Fibroblast of skin of back (primary cell): ENCODE measurements at regions not wholly inside any gene's neighbourhood (a gene's known extent, or its start where the extent isn't known, plus 50 kb on each side); places are given as distances from the start of the nearest gene placed in this dataset.

Experiments
- DNase-seq: peaks from one replicate; pipeline ENCODE4 v3.0.0-alpha.2; 2013

DNA sequence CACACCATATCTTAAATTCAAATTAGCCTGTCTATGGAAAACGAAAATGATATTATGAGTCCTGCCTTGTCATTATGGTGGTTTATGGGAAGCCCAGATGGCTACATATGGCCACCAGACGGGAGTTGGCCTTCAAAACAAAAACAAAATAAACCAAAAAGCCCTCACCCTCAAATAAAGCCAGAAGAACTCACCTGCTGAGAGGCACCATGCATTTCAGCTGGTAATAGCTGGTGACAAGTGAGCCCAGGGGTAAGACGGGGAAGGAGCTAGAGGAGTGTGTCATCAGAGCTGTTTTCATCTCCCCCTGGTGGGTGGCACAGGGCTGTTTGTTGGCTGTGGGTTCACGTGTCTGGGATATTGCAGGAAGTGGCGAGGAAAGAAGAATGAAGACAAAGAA, 152.9 kb downstream of the EFNB2 start:
- no peak for DNase-seq

DNA sequence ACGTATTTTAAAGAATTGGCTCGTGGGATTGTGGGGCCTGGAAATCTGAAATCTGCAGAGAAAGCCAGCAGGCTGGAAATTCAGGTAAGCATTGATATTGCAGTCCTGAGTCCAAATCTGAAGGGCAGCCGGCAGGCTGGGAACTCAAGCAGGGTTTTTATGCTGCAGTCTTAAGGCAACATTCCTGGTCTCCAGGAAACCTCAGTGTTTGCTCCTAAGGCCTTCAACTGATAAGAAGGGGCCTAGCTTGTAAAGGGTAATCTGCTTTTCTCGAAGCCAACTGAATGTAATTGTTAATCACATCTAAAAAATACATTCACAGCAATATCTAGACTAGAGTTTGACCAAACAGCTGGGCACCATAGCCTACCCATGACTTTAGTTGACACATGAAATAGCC, 154.4 kb downstream of the EFNB2 start:
- DNase-seq = peak; percentile 56

DNA sequence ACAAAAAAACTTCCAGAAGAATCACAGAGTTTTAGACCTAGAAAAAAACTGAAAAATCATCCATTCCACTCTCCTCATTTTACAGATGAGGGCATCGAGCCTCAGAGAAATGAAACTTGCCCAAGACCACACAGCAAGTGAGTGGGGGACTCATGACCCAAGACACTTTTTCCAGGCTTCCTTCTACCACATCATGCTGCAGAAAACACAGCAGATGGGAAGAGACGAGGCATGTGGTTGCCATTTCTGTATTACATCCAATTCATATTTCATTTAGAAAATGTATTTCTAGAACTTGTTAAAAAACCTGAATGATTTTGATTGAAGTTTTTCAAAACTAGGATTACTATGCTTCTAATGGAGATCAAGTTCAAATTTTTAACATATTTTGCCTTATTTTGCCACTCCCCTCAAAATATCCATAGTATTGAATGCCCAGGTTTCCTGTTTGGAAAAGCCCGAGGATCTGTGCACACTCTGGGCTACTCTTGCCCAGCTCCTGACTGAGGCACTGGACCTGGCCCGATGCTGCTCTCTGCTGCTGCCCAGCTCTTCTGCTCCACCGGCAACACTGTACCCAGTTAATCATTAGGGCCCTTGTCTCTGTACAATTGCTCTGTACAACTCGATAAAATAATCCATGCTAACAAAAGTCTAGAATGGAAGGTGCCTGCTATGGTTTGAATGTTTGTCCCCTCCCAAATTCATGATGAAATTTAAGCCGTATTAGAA, 157.4 kb downstream of the EFNB2 start:
- DNase-seq = no peak

DNA sequence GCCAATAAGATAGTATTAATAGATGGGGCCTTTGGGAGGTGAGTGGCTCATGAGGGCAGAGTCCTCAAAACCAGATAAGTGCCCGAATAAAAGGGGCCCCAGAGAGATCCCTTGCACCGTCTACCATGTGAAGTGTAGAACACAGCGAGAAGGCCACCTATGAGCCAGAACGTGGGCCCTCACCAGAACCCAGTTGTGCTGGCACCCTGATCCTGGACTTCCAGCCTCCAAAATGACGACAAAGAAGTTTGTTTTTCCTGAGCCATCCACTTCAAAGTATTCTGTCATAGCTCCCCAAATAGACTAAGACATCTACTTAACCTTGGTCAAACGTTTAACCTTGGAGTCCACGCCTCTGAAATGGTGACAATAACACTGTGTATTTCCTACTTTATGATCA, 158.1 kb downstream of the EFNB2 start:
- DNase-seq = no peak

DNA sequence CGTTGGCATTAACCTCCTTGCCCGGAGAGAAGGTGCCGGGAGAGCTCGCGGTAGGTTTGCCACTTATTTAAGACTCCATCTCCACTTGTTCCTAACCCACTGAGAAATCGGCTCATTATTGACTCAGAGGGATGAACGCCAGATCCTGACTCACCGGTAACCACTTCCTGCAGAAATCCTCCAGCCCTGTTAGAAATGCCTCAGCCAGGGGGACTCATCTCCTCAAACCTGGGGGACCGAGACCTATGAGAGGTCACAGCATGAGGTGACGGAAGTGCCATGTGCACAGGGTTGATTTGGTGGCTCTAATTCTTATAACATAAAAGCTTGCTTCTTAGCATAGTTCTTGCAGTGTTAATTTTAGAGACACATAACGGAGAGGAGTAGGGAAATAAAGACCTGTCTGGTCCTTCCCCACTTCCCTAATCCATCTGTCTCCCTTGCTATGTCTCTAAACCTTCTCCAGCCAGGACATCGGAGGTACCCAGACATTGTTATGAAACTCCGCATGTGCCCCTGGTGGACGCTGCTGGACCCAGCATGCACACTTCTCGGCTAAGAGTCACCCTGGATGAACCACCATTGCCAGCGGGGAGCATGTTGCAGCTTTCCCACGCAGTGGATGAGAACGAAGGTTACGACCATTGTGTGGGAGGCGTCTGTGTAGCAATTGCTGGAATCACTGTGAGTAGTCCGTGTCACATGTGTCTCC, 158.9 kb downstream of the EFNB2 start:
- peak; percentile 95 for DNase-seq

DNA sequence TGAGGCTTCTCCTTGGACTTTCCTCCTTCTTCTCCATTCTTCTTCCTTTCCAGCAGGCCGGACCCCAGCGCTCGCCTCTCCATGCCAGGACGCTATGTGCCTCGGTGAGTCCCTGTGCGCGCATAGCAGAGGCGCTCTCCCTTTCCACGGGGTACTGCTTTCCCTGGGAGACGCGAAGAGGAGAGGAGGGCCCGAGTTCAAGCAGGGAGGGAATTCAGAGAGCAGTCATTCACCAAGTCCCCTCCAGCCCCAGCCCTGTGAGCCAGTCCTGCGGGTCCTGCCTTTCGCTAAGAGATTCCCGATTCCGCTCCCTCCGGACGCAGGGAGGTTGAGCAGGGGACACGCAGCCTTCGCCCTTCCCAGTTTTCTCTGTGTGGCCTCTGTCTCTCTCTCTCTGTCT, 160.4 kb downstream of the EFNB2 start:
- DNase-seq = no peak

DNA sequence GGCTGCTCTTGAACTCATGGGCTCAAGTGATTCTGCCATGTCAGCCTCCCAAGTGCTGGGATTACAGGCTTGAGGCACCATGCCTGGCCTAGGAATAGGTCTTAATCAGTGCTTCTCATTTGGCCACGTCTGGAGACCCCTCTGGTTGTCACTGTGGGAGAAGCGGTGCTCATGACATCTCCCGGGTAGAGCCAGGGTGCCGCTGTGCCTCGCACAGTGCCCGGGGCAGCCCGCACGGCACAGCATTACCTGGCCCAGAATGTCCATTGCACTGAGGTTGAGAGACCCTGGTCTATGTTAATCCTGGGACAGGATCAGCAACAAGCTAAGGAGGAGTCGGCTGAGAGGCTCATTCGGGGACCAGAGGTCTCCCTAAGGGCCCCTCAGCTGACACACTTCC, 160.8 kb downstream of the EFNB2 start:
- DNase-seq = no peak

DNA sequence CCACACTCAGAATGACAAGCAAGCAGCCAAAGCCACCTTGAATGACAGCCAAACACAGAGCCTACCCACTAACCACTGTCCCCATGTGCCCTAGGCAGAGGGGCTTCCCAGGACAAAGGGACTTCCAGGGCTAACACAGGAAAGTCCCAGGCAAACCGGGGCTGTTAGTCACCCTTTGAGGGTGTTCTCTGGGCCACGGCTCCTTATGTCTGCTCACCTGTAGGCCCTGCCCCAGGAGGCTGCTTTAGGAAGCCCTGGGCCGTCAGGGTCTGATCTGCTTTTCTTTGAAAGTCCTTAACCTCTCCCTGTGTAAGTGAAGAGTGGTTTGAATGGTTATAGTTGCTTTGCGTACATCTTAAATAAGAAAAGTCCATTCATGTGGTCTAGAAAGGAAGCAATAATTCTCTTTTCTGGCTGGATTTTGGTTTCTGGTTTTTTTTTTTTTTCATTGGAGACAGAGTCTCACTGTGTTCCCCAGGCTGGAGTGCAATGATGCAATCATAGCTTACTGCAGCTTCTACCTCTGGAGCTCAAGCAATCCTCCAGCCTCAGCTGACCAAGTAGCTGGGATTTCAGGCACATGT, 161.4 kb downstream of the EFNB2 start:
- peak; percentile 54 for DNase-seq

DNA sequence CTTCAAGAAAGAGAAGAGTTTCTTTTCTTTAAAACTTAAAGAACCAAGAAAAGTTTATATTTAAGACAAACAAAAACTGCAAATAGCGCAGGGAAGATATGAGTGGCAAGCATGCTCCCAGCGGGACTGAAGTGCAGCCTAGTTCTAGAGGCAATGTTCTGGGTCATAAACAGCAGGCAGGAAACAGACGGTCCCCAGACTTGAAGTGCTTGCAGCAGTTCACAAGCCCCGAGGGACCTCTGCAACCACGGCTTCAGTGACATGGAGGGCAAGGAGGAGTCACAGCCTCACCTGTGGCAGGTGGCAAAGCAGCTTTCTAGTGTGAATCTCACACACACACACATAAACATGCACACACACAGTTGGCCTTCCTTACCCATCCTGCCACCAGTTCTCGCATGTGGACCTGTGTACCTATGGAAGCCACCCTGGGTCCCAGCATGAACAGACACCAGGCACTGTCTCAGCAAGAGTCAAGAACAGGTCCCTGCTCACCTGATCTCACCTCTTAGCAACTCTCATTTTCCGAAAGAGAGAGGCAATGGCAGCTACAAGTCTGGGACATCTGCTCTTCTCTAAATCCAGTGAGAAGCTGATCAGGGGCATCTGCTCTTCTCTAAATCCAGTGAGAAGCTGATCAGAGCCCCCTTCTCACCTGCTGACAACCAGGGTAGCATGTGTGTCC, 162.0 kb downstream of the EFNB2 start:
- DNase-seq = peak; percentile 53

DNA sequence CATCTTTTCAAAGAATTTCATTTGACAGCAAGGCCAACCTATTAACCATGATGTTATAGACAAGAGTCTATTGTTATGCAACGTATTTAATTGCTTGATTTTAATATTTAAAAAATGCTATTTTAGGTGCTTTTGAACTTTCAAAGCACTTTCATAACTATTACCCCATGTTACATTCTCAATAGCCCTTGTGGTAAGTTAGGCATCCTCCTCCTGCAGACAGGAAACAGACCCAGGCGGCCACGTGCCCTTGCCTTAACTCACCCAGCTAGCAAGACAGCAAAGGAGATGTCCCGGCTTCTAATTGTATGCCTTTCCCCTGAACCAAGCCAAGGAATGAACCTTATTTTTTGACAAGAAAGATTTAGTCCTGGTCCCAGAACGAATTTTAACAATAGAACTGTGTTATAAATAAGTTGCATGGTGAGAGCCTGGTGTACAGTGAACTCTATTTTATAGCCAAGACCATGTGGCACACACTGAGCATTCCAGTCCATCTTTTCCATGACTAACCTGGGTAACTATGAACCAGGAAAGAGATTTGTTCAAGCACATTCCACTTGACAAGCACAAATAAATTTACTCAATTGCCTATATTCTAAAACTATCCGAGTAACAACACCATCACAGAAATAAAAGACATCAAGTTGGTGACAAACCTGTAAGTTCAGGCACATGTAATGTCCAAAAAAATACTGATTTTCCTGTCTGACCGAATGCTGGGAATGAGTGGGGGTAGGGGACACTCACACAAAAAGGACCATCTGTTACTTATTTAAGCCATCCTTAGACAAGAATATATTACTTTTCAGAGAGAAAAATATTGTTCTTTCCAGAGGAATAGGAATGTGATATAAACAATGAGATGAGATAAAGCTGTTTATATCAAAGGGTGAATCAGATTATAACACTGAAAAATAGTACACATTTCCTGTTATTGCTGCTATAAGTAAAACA, 163.0 kb downstream of the EFNB2 start:
- DNase-seq = peak; percentile 88

DNA sequence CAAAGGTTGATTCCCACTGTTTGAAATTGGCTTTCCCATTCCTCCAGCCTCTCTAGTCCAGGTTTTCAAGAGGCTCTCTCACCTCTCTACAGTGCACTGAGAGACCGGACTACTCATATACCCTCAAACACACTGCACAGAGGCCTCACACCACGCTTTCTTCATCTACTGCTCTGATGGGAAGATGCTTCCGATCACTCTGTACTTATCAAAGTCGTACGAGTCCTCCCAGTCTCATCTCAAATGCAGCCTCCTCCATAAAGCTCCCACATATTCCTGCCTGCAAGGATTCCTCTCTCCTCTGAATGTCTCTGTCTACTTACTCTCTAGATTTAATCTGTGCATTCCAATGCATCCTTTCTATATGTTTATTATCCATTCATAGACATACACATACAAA, 164.4 kb downstream of the EFNB2 start:
- DNase-seq = no peak

DNA sequence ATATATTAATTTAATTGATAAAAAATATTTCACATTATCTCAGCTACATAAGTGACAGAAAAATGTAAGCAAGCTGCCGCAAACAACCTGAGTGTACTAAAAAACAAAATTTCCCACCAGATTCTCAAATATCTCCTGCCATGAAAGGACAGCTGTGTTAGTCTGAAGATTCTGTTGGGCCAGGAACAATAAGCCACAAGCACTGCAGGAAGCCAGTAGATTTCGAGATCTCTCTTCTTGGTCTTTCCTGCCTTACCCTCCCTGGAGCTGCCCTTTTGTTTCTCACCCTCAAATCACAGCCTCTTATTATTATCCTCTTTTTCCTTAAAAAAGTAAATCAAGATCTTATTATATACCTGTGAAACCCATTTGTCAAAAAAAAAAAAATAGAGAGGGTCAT, 165.6 kb downstream of the EFNB2 start:
- DNase-seq = no peak

DNA sequence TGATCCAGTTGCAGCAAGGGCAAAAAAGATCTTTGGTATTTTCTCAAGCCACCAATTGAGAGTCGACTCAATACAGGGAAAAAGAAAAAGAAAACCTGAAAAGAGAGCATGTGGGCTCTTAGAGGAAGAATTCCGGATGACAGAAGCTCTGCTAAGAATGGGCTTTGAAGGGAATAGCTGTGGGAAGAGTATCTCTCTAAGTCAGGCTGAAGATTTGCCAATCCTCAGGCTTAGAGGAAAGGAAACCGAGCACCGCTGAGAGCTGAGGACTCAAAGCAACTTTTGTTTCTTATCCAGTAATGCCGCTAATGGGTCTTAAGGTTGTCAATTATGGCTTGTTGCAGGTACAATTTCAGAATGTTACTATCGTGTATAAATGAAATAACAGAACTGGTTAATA, 166.4 kb downstream of the EFNB2 start:
- no peak for DNase-seq

DNA sequence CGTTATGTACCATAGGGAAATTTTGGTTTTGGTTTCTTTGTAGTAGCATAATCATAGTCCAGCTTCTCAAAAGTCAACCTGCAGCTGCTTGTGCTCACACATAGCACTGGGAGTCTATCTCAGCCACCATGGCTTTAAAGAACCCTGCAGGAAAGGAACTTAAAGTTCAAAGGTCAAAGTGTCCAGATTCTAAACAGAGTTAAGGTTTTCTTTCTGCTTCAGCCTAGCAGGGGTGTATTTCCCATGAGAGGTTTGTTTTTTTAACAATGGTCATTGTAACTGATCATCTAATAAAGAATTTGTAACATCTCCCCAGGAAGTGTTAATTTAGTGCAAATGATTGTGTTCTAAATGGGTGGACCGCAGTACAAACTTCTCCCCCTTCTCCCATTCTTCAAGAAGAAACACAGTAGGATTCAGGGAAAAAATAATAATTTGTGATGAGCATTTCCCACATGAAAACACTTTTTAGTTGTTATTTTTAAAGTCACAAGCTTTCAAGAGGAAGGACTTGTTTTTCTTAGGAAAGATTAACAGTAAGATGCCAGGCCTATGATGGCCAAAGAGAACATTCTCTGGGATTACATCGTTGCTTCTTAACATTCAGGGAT, 168.0 kb downstream of the EFNB2 start:
- peak; percentile 61 for DNase-seq

DNA sequence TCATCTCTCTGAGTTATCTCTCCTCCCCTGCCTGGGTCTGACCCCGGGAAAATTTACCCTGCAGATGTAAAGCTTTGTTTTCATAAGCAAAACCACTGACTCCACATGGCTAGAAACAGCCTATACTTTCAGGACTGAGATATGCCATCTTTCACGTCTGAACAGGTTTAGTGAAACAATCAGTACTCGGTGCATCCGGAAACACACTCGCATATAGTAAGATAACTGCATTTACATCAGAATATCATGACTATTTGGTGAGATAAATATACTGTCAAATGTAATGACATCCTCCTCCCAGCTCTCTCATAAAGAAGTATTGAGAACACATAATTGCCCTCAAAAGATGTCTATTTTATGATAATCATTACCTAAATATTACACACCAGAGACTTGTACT, 172.8 kb downstream of the EFNB2 start:
- DNase-seq = no peak

DNA sequence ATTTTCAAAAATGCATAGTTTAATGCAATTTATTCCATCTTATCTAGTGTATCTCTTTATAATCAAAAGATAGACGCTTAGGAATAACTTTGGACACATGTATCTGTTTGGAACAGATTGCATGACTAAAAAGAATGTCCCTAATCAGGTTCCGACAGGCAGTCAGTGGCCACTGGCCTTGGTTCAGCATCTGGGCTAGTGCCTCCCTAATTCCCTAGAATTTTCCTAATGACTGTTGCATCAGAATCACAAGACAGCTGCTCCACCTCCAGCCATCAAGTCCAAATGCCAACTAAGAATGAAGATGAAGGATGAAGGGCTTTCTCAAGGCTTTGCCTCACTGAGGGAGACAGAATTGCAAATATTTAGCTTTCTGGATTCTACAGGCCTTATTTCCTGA, 173.8 kb downstream of the EFNB2 start:
- DNase-seq = no peak

DNA sequence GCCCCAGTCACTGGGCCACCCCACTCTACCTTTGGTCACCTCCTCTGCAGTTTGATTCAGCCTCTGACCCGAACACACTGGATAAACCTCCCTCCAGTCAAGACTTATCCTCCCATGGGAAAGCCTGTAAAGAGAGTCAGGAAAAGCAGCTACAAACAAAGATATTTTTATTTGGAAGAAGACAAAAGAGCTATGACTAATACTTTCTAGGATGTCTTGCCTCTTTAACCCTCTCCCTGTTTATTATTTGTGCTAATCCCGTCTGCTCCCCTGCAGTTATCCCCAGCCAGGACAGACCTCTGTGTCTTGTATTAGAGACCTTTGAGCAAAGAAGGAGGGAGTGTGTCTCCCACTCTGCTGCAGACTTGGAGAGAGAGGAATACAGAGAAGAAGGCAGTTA, 178.3 kb downstream of the EFNB2 start:
- DNase-seq = peak; percentile 54

DNA sequence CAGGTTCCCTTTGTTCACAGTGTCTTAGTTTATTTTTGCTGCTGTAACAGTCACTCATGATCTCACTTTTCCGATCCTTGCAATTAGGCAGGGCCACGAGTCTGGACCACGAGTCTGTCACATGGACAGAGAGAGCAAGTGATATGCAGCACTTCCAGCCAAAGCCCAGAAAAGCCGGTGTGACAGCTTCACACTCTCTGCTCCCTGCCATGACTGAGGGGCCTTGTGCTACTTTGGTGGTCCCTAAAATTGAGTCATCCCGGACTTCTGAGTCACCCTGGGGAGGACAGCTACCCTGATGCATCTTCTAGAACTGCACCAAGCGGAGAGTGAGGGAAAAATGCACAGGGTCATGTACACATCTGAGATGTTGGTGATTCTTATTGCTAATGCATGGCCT, 179.6 kb downstream of the EFNB2 start:
- peak; percentile 32 for DNase-seq

DNA sequence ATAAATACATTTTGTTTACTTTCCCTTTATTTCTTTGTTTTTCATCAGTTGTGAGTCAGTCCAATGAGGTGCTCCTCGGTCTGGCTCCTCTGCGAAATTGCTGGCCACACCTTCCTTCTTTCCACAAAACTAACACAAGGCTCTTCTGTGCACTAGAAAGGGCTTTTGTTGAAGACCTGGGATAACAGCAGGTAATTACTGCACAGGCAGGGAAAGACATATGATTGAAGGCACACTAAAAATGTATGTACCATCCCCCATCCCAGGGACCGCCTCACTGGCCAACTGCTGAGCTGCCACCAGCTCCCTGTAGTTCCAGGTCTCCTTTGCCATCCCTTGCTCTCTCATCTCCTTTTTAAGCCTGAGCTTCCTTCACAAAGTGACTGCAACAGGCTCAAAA, 180.5 kb downstream of the EFNB2 start:
- DNase-seq = no peak

DNA sequence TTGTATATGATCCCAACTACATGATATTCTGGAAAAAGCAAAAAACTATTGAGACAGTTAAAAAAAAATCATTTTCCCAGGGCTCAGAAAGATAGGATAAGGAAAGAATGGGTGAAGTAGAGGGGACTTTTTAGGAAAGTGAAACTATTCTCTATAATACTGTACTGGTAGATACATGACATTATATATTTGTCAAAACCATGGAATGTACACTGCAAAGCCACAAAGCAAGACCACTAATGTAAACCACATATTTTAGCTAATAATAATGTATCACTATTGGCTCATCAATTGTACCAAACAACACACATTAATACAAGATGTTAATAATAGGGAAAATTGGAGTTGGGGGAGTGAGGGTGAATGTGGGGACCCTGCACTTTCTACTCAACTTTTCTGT, 182.6 kb downstream of the EFNB2 start:
- peak; percentile 51 for DNase-seq

DNA sequence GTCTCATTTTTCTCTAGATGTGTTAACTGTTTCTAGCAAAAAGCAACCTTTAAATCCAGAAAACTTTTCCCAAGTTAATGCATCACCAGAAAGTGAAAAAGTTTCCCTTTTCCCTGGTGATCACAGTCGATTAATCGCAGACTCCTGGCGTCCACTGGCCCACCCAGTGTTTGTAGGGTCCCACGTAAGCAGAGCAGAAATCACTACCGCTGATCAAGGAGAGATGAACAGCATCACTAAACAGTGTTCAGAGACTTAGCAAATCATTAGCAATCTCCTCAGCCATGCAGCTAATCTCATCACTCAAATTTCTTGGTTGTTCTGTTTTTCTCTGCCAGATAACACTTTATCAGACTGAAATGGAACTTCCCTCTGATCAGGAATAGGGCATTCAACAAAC, 184.2 kb downstream of the EFNB2 start:
- no peak for DNase-seq

DNA sequence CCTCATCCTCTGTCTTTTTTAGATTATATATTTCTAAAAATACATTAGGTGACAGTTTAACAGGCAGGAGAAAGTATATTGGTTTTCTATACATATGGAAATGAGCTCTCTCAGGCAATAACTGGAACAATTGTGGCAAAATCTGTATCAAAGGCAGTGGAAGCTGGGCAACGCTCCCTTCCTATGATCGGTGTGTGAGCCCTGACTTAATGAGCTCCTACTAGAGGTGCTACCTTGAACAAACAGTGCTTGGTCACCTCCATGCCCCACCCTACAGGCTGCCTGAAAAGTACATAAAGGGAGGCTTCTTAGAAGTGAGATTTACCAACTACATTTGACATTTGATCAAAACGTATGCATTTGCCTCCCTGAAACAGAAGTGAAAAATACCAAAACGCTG, 185.3 kb downstream of the EFNB2 start:
- DNase-seq = no peak
